NT2/D1 (cell line): ENCODE measurements at regions not wholly inside any gene's neighbourhood (a gene's known extent, or its start where the extent isn't known, plus 50 kb on each side); places are given as distances from the start of the nearest gene placed in this dataset.

Experiments
- YY1 ChIP-seq: IDR thresholded peaks from 2 replicates; pipeline ENCODE4 v1.6.1; 2011; ENCODE audit not compliant: insufficient read length, insufficient read depth
- ZNF274 ChIP-seq: IDR thresholded peaks from 2 replicates; pipeline ENCODE4 v1.6.1; 2011; ENCODE audit warnings: mild to moderate bottlenecking, low read depth, low read length

GRCh38 chr17:69950701-69951418 lies 124.2 kb upstream of the KCNJ16 start:
- TF ChIP-seq YY1: no peak
- no peak for TF ChIP-seq ZNF274
